ENCODE measurements at regions not wholly inside any gene's neighbourhood (a gene's known extent, or its start where the extent isn't known, plus 50 kb on each side); places are given as distances from the start of the nearest gene placed in this dataset.

DNA sequence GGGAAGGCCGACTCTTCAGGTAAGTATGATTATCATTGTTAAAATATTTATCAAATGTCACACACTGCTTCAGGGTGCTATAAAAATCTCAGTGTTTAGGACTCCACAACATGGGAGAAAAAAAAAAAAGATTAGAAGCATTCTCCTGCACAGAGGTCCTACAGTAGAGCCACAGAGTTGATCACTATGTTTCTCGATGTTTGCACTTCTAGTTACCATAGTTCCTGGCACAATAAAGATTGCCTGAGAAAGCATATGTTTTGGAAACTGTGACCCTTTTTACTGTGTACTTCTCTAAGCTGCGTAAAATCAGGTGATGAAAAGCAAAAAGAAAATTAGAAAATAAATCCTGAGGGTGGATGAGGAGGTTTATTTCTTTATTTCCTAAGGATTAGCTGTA, 269.9 kb upstream of the SYNCRIP start:
- TF ChIP-seq FOXM1 (IDR thresholded peaks at IDR 0.05; ENCODE audit: borderline replicate concordance, low read depth) (no peak), CEBPB (IDR thresholded peaks at IDR 0.05) (no peak)

DNA sequence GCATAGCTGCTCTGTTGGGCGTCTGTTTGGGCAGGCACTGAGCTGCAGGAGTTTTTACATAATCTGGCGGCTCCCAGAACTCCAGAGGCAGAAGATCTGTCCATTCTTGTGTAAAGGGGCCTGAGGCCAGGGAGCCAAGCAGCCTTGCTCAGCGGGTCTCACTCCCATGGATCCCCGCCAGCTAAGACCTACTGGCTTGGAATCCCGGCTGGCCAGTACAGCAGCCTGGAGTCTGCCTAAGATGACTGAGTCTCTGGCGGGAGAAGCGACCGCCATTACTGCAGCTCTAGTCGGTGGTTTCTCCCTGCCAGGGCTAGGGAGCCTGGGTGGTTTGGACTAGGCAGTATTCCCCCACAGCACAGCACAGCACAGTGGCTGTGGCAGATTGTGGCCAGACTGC, 268.4 kb upstream of the SYNCRIP start:
- TF ChIP-seq RAD21 (IDR thresholded peaks at IDR 0.05; ENCODE audit: low read depth) (no peak), FOXM1 (IDR thresholded peaks at IDR 0.05; ENCODE audit: borderline replicate concordance, low read depth) (no peak)

DNA sequence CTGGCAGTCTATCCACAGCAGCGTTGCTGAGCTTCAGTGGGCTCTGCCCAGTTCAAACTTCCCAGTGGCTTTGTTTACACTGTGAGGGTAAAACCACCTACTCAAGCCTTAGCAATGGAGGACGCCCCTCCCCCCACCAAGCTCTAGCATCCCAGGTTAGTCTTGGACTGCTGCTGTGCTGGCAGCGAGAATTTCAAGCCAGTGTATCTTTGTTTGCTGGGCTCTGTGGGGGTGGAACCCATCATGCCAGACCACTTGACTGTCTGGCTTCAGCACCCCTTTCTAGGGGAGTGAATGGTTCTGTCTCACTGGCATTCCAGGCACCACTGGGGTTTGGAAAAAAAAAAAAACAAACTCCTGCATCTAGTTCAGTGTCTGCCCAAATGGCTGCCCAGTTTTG, 249.7 kb upstream of the SYNCRIP start:
- no peak for TF ChIP-seq NFIC (IDR thresholded peaks at IDR 0.05)
- no peak for TF ChIP-seq CREB1 (IDR thresholded peaks at IDR 0.05; ENCODE audit: low read depth)
- no peak for TF ChIP-seq TCF12 (IDR thresholded peaks at IDR 0.05; ENCODE audit: low read depth)
- TF ChIP-seq EP300 (IDR thresholded peaks at IDR 0.05; ENCODE audit: borderline replicate concordance) = no peak
- TF ChIP-seq TAF1 (IDR thresholded peaks at IDR 0.05; ENCODE audit: low read depth) = no peak
- no peak for TF ChIP-seq FOXM1 (IDR thresholded peaks at IDR 0.05; ENCODE audit: borderline replicate concordance, low read depth)
- no peak for TF ChIP-seq ZBTB7A (IDR thresholded peaks at IDR 0.05; ENCODE audit: low read depth)
- no peak for TF ChIP-seq RAD21 (IDR thresholded peaks at IDR 0.05; ENCODE audit: low read depth)
- TF ChIP-seq, protein P1, sequence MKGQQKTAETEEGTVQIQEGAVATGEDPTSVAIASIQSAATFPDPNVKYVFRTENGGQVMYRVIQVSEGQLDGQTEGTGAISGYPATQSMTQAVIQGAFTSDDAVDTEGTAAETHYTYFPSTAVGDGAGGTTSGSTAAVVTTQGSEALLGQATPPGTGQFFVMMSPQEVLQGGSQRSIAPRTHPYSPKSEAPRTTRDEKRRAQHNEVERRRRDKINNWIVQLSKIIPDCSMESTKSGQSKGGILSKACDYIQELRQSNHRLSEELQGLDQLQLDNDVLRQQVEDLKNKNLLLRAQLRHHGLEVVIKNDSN (IDR thresholded peaks at IDR 0.05) = no peak
- no peak for TF ChIP-seq EGR1 (IDR thresholded peaks at IDR 0.05)
- TF ChIP-seq, protein P2, sequence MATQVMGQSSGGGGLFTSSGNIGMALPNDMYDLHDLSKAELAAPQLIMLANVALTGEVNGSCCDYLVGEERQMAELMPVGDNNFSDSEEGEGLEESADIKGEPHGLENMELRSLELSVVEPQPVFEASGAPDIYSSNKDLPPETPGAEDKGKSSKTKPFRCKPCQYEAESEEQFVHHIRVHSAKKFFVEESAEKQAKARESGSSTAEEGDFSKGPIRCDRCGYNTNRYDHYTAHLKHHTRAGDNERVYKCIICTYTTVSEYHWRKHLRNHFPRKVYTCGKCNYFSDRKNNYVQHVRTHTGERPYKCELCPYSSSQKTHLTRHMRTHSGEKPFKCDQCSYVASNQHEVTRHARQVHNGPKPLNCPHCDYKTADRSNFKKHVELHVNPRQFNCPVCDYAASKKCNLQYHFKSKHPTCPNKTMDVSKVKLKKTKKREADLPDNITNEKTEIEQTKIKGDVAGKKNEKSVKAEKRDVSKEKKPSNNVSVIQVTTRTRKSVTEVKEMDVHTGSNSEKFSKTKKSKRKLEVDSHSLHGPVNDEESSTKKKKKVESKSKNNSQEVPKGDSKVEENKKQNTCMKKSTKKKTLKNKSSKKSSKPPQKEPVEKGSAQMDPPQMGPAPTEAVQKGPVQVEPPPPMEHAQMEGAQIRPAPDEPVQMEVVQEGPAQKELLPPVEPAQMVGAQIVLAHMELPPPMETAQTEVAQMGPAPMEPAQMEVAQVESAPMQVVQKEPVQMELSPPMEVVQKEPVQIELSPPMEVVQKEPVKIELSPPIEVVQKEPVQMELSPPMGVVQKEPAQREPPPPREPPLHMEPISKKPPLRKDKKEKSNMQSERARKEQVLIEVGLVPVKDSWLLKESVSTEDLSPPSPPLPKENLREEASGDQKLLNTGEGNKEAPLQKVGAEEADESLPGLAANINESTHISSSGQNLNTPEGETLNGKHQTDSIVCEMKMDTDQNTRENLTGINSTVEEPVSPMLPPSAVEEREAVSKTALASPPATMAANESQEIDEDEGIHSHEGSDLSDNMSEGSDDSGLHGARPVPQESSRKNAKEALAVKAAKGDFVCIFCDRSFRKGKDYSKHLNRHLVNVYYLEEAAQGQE (IDR thresholded peaks at IDR 0.05; ENCODE audit: low read depth) = no peak
- no peak for TF ChIP-seq TEAD4 (IDR thresholded peaks at IDR 0.05)
- no peak for TF ChIP-seq YY1 (IDR thresholded peaks at IDR 0.05; ENCODE audit: low read depth)
- TF ChIP-seq CEBPB (IDR thresholded peaks at IDR 0.05) = no peak
- TF ChIP-seq, protein P3, sequence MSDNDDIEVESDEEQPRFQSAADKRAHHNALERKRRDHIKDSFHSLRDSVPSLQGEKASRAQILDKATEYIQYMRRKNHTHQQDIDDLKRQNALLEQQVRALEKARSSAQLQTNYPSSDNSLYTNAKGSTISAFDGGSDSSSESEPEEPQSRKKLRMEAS (IDR thresholded peaks at IDR 0.05) = no peak

DNA sequence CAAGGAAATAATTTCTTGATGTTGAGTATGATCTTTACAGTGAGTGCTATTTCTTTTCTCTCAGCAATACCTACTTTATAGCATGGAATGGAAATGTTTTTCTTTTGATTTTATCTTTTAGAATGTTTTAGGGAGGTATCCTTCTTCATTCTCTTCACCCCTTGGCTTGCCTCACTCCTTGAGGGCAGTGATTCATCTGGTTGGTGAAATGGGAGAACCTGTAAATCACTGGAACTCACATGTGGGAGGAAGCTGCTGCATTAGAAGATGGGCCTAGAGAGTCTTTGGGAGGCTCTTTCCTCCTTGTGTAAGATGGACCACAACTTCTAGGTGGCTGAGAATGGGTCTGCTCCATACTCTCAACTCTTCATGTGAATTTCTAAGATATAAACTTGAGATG, 244.8 kb upstream of the SYNCRIP start:
- no peak for TF ChIP-seq RAD21 (IDR thresholded peaks at IDR 0.05; ENCODE audit: low read depth)
- no peak for TF ChIP-seq EGR1 (IDR thresholded peaks at IDR 0.05)
- TF ChIP-seq FOXM1 (IDR thresholded peaks at IDR 0.05; ENCODE audit: borderline replicate concordance, low read depth) = no peak
- TF ChIP-seq EP300 (IDR thresholded peaks at IDR 0.05; ENCODE audit: borderline replicate concordance) = no peak
- TF ChIP-seq TCF12 (IDR thresholded peaks at IDR 0.05; ENCODE audit: low read depth) = no peak
- TF ChIP-seq NFIC (IDR thresholded peaks at IDR 0.05) = no peak
- no peak for TF ChIP-seq CEBPB (IDR thresholded peaks at IDR 0.05)
- TF ChIP-seq CREB1 (IDR thresholded peaks at IDR 0.05; ENCODE audit: low read depth) = no peak
- no peak for TF ChIP-seq YY1 (IDR thresholded peaks at IDR 0.05; ENCODE audit: low read depth)
- TF ChIP-seq, protein P2 (IDR thresholded peaks at IDR 0.05; ENCODE audit: low read depth) = no peak
- no peak for TF ChIP-seq TAF1 (IDR thresholded peaks at IDR 0.05; ENCODE audit: low read depth)
- TF ChIP-seq, protein P3 (IDR thresholded peaks at IDR 0.05) = no peak
- TF ChIP-seq, protein P1 (IDR thresholded peaks at IDR 0.05) = no peak

DNA sequence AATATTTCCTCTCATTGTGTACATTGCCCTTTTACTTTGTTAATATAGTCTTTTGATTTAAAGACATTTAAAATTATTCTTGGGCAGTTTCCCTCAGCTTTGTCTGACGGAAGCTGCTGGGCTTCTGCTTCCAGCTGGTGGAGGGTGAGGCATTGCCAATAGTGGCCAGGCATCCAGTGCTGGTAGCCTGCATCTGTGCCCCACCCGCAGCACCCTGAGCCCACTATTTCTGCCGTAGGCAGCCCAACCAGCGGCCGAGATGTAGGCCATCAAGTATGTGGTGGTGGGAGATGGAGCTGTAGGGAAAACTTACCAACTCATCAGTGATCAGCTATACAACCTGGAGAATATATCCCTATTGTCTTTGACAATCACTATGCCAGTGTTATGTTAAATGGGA, 226.0 kb upstream of the SYNCRIP start:
- TF ChIP-seq, protein P1 (IDR thresholded peaks at IDR 0.05) = no peak
- TF ChIP-seq RAD21 (IDR thresholded peaks at IDR 0.05; ENCODE audit: low read depth) (no peak), CREB1 (IDR thresholded peaks at IDR 0.05; ENCODE audit: low read depth) (no peak), NFIC (IDR thresholded peaks at IDR 0.05) (no peak)

DNA sequence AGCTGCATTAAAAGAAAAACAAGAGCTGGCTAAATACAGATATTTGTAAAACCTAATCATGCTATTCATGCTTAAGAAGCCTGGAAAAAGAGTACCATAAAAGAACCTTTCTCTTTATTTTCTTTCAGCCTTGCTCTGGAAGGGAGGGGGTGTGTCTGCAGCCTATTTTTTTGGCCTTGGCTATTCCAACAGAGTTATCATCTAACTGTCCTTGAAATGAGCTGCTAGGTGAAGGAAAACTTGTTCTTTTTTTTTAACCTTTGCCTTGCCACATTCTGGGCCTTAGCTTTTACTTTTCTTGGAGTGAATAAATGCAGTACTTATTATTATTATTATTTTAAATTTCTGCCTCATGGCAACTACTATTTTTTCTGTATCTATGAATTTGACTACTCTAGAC, 224.9 kb upstream of the SYNCRIP start:
- TF ChIP-seq TAF1 (IDR thresholded peaks at IDR 0.05; ENCODE audit: low read depth) (no peak), EP300 (IDR thresholded peaks at IDR 0.05; ENCODE audit: borderline replicate concordance) (no peak), TEAD4 (IDR thresholded peaks at IDR 0.05) (no peak), CREB1 (IDR thresholded peaks at IDR 0.05; ENCODE audit: low read depth) (no peak), YY1 (IDR thresholded peaks at IDR 0.05; ENCODE audit: low read depth) (no peak), FOXM1 (IDR thresholded peaks at IDR 0.05; ENCODE audit: borderline replicate concordance, low read depth) (no peak), EGR1 (IDR thresholded peaks at IDR 0.05) (no peak), CEBPB (IDR thresholded peaks at IDR 0.05) (no peak), TCF12 (IDR thresholded peaks at IDR 0.05; ENCODE audit: low read depth) (no peak), ZBTB7A (IDR thresholded peaks at IDR 0.05; ENCODE audit: low read depth) (no peak), NFIC (IDR thresholded peaks at IDR 0.05) (no peak), RAD21 (IDR thresholded peaks at IDR 0.05; ENCODE audit: low read depth) (no peak)
- TF ChIP-seq, protein P1 (IDR thresholded peaks at IDR 0.05) = no peak
- TF ChIP-seq, protein P3 (IDR thresholded peaks at IDR 0.05) = no peak
- TF ChIP-seq, protein P2 (IDR thresholded peaks at IDR 0.05; ENCODE audit: low read depth) = no peak
